Omental fat pad (tissue), 3 donors: ENCODE measurements at regions not wholly inside any gene's neighbourhood (a gene's known extent, or its start where the extent isn't known, plus 50 kb on each side); places are given as distances from the start of the nearest gene placed in this dataset.

Experiments used
- ATAC-seq: fragments of 150-250 bp; one replicate; pipeline ENCODE4 v1.9.1; 2016; ENCODE audit warnings: mild to moderate bottlenecking, moderate library complexity; ENCODE audit not compliant: low FRiP score
- DNase-seq: peaks from one replicate; pipeline ENCODE4 v3.0.0-alpha.2; 2019; ENCODE audit warnings: low spot score
- CTCF ChIP-seq, 3 donors: fragments of 450-650 bp; IDR thresholded peaks; one replicate each; pipeline ENCODE4 v1.5.1; 2016 to 2017; ENCODE audit warnings: antibody characterized with exemption in 3 of 3, mild to moderate bottlenecking in 3 of 3, moderate library complexity in 2 of 3

- DNase-seq (no peak), ATAC-seq (no peak)
- TF ChIP-seq CTCF (IDR thresholded peaks at IDR 0.05) = no peak
Observed at GRCh38 chr12:93032758-93033157, 103.7 kb upstream of the EEA1 start.

GRCh38 chr12:93033948-93034347 lies 104.9 kb upstream of the EEA1 start:
- DNase-seq (no peak), ATAC-seq (no peak)
- no peak for TF ChIP-seq CTCF (IDR thresholded peaks at IDR 0.05)

GRCh38 chr12:93039062-93039461 lies 110.0 kb upstream of the EEA1 start:
- no peak for ATAC-seq
- TF ChIP-seq CTCF (IDR thresholded peaks at IDR 0.05) = no peak
- DNase-seq = no peak

- ATAC-seq (no peak), DNase-seq (no peak)
- TF ChIP-seq CTCF (IDR thresholded peaks at IDR 0.05) = no peak
Observed at GRCh38 chr12:93039930-93040329, 110.8 kb upstream of the EEA1 start.

GRCh38 chr12:93040367-93040766 lies 111.3 kb upstream of the EEA1 start:
- DNase-seq (no peak), ATAC-seq (no peak)
- TF ChIP-seq CTCF (IDR thresholded peaks at IDR 0.05) = no peak

GRCh38 chr12:93041416-93041815 lies 112.3 kb upstream of the EEA1 start:
- ATAC-seq = no peak
- no peak for TF ChIP-seq CTCF (IDR thresholded peaks at IDR 0.05)
- no peak for DNase-seq

GRCh38 chr12:93042283-93042682 lies 113.2 kb upstream of the EEA1 start:
- DNase-seq (no peak), ATAC-seq (no peak)

More at GRCh38 chr12:93042283-93042682, 113.2 kb upstream of the EEA1 start:
- no peak for TF ChIP-seq CTCF (IDR thresholded peaks at IDR 0.05)
